HG03103 (cell line): ENCODE measurements at regions not wholly inside any gene's neighbourhood (a gene's known extent, or its start where the extent isn't known, plus 50 kb on each side); places are given as distances from the start of the nearest gene placed in this dataset.
"Not testable (repeated sequence)": the region's sequence is repeated elsewhere in the genome, so short reads cannot be mapped to it uniquely, and the experiment has no call there.

Experiments
- ATAC-seq: cut with Tn5 transposase; IDR thresholded peaks from one replicate; pipeline ENCODE4 v1.9.1; 2021; ENCODE audit warnings: low read depth; ENCODE audit not compliant: unreplicated experiment

DNA sequence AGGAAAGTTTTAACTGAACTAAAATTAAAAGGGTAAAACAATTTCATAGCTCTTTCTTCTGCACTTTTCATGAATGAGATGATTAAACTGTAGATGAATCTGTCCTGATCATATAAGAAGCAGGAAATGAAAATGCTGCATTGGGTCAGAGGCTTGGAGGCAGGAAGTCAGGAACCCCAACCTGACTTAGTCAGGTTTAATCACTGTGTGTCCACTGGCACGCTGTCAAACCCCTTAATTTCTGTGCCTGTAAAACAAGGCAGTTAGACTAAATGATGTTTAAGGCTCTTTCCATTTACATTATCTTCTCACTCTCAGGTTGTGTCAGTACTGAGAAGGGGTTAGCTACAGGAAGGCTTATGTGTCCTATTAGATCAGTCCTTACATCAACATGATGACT is 193.3 kb upstream of the TTC14 start:
- no peak for ATAC-seq

DNA sequence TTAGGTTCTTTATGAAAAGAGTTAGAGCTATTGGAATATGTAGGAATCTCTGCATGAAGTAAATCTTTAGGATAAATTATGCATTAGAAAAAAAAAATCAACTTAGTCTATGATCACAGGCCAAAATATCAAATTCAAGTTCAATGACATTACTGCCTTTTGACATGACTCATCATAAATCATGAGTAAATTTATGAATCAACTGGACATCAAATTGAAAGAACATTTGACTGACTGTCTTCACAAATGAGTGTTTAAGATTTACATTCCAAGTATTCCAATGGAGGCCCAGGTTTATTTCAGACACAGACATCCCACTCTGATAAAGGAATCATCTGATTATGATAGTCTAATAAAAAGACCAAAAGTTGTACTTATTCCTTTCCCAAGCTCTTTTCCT is 192.8 kb upstream of the TTC14 start:
- ATAC-seq: no peak

DNA sequence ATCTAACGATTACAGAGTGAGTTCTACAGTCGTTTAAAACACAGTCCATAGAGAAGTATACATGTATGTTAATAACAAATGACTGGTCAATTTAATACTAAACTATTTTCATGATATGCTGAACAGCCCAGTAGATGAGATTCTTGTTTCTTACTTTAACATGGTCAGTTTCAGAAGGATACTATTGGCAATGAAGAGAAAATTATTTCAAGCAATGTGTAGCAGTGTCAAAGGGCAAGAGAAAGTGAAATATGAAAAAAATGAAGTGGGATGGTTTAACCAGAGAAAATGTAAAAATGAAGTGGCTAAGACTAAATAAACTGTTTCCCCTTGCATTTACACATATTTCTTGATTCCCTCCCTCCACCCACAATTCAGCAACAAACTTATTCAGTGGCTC is 192.1 kb upstream of the TTC14 start:
- ATAC-seq: no peak

DNA sequence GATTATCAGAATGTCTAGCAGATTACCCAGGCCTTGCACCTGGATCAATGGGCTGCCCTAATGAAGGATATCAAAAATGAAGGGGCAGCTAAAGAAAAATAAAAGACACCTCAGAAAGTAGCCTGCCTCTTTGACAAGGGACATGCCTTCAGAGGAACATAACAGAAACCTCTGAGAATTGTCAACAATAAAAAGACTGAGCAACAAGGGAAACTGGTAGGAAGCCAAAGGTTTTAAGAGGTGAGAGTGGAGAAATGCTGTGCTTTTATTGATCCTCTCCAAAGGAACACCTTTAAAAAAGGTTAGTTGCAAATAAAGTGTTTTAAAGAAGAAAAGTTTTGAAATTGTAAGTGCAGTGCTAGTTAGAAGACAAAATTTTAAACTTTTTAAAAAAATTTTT is 187.8 kb upstream of the TTC14 start:
- ATAC-seq: no peak

DNA sequence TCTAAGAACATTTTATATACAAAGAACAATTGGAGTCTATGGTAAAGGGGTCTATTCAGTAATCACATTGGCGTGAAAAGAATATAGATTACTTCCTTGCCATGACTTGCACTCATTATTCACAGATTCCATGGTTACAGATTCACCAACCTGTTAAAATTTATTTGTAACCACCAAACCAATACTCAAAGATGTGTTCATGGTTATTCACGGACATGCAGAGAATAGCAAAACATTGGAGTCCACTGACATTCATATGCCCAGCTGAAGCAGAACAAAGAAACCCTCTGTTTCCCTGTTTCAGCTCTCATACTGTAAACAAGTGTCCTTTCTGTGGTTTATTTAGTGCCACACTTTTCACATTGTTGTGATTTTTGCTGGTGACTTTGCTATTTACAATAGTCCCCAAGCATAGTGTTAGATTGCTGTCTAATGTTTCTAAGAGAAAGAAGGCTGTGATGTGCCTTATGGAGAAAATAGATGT is 185.8 kb upstream of the TTC14 start:
- no peak for ATAC-seq

DNA sequence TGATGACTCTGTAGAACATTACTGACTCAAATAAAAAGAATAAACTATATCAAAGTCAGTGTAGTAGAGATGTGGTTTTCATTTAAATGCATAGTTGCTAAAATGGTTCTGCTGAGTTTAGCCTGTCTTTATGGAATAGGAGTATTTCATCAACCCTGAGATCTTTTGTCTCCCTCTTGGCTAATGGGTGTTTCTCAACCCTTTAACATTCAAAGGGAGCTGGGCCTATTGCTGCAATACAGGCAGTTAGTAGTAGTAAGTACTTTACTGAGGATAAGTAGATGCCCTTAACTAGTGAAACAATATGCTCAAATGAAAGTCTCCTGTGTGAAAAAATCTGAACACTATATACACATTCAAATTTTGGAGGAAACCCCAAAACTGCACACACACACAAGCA is 184.7 kb upstream of the TTC14 start:
- no peak for ATAC-seq

DNA sequence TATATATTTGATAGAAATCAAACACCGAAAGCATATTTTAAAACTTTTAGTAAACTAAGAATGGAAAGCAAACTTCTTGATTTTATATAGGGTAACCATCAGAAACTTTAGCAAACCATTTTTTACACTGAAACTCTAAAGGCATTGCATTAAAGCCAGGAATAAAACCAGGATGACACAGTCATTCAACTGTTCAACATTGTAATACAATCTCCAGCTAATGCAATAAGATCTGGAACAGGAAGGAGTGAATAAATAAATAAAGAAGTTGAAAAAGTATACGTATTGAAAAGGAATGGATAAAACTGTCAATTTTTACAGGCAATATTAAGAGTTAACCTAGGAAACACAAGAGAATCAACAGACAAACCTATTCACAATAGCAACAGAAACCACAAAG is 181.9 kb upstream of the TTC14 start:
- no peak for ATAC-seq

DNA sequence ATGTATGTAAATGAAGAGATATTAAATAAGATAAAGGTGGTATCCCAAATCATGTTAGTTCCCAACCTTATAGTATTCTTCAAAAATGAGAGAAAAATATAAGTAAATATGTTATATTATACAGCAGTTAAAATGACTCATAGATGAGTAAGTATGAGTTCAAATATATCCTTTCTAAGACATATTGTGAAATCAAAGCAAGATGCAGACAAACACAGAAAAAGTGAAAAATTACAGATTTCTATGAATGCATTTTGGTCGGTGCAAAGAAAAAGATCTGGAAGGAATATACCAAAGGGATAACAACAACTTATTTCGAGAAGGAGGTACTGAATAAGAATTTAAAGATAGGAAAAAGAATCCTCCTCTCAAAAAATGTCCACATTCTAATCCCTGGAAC is 181.2 kb upstream of the TTC14 start:
- no peak for ATAC-seq

DNA sequence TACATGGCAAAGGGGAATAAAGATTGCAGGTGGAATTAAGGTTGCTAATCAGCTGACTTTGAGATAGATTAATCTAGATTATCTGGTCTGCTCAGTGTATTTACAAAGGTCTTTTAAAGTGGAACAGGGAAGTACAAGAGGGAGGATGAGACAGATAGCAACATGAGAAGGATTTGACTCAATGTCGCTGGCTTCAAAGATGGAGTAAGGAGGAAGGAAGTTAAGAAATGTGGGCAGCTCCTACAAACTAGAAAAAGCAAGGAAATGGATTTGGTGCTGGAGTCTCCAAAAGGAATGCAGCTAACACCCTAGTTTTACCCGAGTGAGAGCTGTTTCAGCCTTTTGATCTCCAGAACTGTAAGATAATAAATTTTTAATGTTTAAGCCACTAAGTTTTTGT is 180.7 kb upstream of the TTC14 start:
- no peak for ATAC-seq

DNA sequence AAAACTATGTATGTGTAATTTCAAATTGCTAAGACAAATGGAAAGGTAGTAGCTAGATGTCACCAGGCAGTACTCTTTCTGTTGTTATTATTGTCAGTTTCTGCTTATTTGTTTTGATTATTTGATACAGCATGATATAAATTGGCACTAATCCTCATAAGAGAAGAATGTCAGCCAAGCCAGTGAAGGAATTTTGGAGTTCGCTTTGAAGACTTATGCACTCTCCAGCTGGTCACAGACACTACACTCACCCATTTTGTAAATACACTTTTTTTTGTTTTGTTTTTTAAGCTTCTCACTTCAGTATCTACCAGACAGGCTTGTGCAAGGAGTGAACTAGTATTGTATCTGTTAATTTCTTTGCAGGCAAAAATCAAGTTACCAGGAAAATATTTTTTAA is 180.2 kb upstream of the TTC14 start:
- ATAC-seq: no peak

DNA sequence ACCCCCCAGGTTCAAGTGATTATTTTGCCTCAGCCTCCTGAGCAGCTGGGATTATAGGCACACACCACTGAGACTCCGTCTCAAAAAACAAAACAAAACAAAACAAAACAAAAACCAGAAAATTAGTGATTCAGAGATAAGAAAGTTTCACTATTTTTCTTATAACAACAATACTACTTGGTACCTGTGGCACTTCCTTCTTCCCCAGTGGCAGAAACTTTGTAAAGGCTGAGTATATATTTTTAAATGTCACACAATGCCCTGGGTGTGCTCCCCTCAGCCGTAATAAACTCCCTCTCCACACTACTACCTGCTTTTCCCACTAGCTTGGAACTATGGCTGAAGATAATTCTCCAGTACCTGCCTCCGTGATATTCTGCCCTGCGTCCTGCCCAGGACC is 177.7 kb upstream of the TTC14 start:
- ATAC-seq: not testable (repeated sequence)

DNA sequence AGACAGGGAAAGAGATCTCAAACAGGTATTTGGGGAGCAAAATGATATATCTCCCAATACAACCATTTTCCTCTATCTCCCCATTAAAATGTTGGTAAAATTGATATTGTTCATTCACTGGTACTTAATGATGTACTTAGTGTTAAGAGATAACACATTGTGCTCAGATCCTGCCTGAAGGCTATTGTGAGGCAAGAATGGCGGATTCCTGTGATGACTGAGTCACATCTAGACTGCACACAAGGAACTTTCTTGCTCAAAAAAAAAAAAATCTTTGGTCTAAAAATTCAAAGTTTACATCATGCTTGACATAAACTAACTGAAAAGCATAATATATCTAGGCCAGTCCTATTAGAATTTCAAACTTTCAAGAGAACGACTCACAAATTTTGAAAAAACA is 171.1 kb upstream of the TTC14 start:
- no peak for ATAC-seq

DNA sequence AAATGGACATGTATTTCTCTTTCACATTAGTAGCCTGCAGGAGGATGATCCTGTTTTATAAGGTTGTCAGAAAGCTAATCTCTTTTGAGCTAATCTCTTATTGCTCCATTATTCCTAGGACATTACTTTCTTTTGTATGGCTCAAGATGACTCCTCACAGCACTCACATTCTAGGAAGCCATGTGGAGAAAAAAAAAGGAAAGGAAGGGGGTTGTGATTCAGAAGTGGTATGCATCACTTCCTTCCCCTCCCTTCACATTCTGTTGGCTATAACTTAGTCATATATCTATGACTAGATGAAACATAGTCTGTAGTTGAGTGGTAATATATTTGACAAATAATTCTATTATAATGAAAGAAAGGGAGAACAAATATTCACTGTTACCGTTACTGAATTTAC is 168.8 kb upstream of the TTC14 start:
- ATAC-seq: no peak

DNA sequence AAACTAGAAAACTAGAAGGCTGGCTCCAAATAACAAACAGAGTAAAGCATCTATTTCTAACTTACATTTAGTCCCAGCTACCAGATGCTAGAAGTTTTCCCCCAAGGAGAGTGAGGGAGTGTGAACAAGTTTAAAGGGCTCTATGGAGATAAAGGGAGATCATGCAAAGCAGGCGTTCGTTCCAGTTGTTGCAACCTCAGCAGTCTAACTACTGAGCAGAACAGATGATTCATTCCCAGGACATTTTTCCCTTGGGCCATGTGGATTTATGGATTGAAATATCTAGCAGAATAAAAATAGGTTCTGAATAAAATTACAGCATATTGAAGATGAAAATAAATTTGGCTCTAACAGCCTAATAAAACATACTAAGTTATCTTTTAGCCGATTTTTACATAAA is 154.8 kb upstream of the TTC14 start:
- no peak for ATAC-seq

DNA sequence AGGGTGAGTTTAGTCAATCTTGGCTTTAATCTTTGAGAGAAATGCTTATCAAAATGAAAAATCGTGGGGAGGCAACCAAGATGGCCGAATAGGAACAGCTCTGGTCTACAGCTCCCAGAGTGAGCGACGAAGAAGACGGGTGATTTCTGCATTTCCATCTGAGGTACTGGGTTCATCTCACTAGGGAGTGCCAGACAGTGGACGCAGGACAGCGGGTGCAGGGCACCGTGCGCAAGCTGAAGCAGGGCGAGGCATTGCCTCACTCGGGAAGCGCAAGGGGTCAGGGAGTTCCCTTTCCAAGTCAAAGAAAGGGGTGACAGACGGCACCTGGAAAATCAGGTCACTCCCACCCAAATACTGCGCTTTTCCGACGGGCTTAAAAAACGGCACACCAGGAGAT is 153.6 kb upstream of the TTC14 start:
- not testable (repeated sequence) for ATAC-seq

DNA sequence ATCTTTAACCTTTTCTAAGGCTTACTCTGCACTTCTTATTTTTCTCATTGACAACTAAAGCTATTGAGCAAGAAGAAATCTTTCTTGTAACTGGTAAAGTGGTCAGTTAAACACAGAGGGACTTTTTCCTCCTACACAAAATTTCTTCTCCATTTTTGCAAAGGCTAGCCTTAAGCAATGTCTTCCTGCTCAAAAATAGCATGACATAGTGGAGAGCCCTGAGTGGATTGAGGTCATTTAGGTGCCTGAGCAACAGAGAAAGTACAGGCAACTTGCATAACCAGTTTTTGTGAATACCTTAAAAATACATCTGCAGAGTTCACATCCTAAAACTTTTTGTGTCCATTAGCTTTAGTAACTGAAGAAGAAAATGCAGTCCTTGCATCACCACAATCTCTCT is 144.7 kb upstream of the TTC14 start:
- ATAC-seq: no peak

DNA sequence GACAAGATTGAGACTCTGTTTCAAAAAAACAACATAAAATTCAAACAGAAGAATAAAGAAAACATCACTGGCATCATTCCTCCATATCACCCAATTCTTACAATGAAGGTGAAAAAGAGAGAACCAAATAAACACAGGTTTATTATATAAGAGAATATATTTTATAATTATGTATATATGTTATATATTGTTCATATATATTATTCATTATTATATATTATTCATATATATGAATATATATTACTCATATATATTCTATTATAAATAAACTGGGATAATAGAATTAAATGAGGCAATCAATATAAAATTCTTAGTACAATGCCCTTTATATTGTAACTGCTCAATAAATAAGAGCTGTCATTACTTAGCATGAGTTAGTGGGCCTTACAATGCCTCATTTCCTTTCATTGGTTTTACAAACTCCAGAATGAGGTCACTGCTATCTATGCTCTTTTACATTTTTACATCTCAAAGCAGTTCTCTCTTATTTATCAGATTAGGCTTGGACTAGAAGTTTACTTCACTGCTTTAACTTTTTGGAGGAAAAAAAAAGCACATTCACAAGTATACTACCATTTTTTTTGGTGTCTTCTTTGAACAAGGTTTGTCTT is 135.5 kb upstream of the TTC14 start:
- ATAC-seq: no peak

DNA sequence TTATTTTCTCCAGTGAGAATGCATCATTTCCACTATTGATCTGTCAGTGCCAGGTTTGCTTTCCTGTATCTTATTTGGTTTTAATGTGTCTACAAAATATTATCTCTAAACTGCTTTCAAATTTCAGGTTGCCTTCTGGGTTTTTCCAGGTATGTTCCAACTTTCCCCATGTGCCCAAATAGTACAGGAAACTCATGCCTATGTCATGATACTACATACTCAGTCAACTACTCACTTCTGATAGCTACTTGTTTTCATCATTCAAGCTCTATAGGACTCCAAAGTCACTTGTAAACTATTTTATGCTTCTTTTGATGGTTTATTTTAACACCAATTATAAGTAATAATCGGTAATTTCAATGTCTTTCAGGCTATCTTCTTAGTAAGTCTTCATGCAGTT is 134.8 kb upstream of the TTC14 start:
- no peak for ATAC-seq

DNA sequence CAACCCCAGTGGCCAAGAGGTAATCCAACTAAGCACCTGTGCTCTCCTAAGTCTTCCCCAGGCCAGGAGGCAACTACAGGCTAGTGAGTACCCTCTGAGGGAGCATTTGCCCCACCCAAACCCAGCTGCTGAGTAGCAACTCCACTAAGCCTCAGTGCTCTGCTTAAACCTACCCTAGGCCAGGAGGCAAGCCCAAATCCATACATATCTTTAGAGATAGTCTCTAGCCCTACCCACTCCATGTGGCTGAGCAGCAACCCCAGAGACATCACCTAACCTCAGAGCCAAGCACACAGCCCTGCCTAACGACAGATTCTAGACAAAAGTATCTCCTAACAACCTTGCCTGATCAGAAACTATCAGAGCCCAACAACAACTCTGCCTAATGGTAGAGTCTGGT is 132.8 kb upstream of the TTC14 start:
- no peak for ATAC-seq

DNA sequence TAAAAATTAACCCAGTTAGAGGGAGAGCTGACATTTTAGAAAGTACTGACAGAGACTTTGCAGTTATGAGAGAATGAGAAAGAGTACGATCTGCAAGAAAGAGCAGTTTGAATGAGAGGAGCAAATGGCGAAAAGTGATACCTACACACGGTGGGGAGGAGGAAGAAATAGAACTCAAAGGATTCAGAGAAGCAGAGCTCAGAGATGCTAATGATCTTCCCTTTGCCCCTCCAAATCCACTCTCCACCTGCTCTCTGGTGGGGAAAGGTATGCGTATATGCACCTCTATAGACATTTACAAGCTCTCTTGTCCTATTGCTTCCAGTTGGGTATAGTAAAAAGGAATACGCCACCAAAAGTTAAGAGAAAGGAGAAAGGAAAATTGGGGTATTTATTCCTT is 123.3 kb upstream of the TTC14 start:
- ATAC-seq: no peak

DNA sequence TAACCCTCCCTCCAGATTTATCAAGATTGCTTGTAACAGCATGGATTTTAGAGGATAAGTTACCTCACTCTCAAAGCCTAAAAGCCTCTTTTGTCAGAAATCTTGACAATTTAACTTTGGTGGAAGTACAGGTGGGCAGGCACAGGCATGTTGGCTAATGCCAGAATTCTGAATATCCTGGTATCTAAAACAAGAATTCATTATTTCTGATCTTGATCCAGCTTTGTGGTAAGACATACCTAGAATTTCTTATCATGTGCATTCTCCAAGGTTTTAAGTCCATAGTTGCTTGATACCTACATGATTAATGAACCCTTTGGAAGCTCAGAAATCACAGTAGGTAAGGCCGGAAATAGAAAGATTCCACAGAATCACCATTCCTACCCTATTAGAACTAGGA is 109.9 kb upstream of the TTC14 start:
- no peak for ATAC-seq

DNA sequence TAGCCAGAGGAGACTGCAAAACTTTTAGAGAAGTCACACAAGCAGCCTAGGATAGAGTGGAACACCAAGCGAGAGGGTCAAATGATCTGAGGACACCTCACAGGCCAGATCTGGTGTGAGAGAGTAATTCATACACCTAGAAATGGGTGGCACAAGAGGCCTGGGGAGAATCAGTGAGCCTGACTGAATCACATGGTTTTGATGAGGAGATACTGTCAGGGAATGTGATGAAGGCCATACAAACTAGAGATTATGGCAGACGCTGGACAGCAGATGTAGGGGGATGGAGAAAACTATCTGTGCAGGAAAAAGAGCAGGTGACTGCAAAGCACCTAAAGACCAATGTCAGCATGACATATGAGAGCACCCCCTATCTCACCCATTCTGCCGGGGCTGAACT is 105.0 kb upstream of the TTC14 start:
- no peak for ATAC-seq

DNA sequence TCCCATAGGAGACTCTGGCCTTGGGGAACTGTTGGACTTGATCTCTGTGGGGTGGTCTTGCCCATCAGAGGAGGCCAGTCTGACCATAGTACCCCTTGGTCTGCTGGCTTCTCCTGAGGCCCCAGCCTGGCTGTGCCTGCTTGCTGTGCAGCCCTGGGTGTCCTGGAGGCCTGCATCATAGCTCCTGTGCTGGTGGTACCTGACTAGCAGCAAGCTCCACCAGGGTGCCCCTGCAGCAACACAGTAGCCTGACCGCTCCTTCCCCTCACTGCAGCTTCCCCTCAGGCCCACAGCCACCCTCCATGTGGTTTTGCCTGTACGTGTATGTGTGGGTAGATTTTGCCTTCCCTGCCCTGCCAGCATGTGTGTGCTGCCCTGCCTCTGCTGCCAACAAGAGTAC is 85.6 kb upstream of the TTC14 start:
- ATAC-seq: no peak
